ENCODE measurements at regions not wholly inside any gene's neighbourhood (a gene's known extent, or its start where the extent isn't known, plus 50 kb on each side); places are given as distances from the start of the nearest gene placed in this dataset.

DNA sequence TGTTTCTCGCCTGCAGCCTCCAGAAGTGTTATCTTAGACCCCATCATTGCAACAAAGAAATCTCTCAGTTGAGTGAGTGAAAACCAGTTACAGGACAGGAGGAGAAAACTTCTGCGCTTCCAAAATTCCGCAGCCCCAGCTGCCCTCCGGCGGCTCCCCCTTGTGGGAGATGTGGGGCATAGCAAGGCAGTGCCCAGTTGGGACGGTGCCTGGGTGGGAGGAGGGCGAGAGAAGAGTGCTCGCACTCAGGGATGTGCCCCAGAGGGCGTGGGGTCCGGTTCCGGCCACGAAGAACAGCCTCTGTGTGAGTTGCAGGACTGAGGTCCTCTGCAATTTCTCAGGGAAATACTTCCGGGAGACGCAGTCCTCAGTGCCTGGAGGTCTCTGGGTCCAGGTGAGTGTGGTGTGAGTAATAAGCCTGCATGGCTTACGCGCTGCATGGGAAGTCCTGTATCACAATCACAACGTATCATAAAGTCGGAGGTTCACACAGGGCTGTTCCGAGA lies 87.0 kb upstream of the BLID start:
- Histone ChIP-seq H3K4me1 (peaks cover 0 to 10% (median 5%) of the 10 kb centered on the region in 3 donors), H3K36me3 (no peaks in the 10 kb centered on the region), H3K27me3 (no peaks in the 10 kb centered on the region), H3K9me3 (no peaks in the 10 kb centered on the region), H3K27ac (no peak overlapping the region), H3K4me3 (no peak overlapping the region)
- DNase-seq = peak; percentile 30 to 88 (median 69)
- peak; percentile 86 to 96 (median 94) for ATAC-seq
- 12 to 20% methylated on average over 19 of the region's 19 CpGs for WGBS, 2 donors
- intact Hi-C loops (cut with DNase I) = loop anchor here in 2 of 3 donors (5.0 to 10.0 kb wide), 2 partner anchors 548 to 551 kb away; no protein-coding TSS in a partner anchor
- FAIRE-seq = no peak
- TF ChIP-seq, protein P1, sequence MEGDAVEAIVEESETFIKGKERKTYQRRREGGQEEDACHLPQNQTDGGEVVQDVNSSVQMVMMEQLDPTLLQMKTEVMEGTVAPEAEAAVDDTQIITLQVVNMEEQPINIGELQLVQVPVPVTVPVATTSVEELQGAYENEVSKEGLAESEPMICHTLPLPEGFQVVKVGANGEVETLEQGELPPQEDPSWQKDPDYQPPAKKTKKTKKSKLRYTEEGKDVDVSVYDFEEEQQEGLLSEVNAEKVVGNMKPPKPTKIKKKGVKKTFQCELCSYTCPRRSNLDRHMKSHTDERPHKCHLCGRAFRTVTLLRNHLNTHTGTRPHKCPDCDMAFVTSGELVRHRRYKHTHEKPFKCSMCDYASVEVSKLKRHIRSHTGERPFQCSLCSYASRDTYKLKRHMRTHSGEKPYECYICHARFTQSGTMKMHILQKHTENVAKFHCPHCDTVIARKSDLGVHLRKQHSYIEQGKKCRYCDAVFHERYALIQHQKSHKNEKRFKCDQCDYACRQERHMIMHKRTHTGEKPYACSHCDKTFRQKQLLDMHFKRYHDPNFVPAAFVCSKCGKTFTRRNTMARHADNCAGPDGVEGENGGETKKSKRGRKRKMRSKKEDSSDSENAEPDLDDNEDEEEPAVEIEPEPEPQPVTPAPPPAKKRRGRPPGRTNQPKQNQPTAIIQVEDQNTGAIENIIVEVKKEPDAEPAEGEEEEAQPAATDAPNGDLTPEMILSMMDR (IDR thresholded peaks at IDR 0.05) = peak; percentile 90 to 95 (median 93)

DNA sequence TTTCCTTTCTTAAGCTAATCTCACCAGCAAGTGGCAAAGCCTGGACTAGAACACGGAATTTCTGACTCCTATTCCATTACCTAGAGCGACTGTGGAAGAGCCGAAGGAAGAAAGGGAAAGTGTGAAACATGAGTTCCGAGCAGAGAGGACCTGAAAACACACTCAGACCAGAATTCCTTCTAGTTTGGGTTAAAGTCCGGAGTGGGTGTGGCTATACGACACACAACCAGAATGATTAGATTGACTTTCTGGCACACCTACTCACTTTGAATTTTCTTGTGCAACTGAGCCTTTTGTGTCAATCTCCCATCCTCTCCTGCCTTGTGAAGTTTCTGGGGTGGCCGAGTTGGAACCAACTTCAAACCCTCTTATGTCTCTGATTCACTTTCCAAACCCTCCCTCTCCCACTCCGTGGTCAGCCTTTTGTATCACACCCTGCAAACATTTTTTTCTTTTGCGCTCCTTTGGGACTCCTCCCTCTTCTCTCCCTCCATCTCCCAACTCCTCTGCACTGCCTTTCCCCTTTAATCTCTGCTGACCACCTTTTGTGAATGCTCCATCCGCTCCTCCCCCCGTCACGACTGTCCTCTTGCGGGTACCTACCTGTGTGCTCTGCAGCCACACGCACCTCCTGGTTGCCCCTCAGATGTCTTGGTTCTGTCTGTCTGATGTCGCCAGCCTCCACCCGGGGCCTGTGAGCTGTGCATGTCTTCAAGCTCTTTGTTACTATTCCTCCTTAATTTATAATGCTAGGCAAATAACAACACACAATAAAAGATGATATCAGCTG lies 86.3 kb upstream of the BLID start:
- Histone ChIP-seq H3K36me3 (no peaks in the 10 kb centered on the region), H3K4me1 (peaks cover 0 to 10% (median 5%) of the 10 kb centered on the region in 3 donors), H3K9me3 (no peaks in the 10 kb centered on the region), H3K4me3 (peak overlapping the region in 2 of 4 donors; percentile 4 to 5), H3K27ac (no peak overlapping the region), H3K27me3 (no peaks in the 10 kb centered on the region)
- FAIRE-seq (no peak), ATAC-seq (peak; percentile 68 to 88 (median 72)), DNase-seq (peak in 1 of 6 donors; percentile 39)
- 22 to 26% methylated on average over 16 of the region's 16 CpGs for WGBS, 2 donors
- TF ChIP-seq, protein P1 (IDR thresholded peaks at IDR 0.05) = no peak
- intact Hi-C loops (cut with DNase I) = loop anchor here in 2 of 3 donors (5.0 to 10.0 kb wide), 2 partner anchors 548 to 550 kb away; no protein-coding TSS in a partner anchor

DNA sequence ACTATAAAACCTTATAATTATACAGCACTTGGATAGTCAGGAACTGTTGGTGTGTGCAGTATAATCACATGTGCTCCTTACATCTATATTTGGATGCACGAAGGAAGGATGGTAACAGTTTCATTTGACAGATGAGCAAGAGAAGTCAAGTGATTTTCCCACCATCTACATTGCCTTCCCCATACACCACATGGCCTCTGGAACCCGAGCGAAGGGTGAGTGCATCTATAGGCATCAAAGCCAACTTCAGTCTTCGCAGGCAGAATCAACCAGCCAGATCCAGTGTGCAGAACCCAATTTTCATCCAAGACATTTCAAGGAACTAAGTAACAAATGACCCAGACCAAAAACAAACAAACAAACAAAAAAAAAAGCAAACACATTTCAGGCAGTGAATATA lies 85.1 kb upstream of the BLID start:
- H3K4me1 ChIP-seq = peaks cover 0 to 10% (median 5%) of the 10 kb centered on the region in 3 donors
- H3K27ac ChIP-seq = no peak overlapping the region
- H3K9me3 ChIP-seq = no peaks in the 10 kb centered on the region
- no peaks in the 10 kb centered on the region for H3K36me3 ChIP-seq
- WGBS, 2 donors = 88 to 91% methylated on average over 4 of the region's 4 CpGs
- FAIRE-seq (no peak), ATAC-seq (no peak), DNase-seq (no peak)
- H3K27me3 ChIP-seq = no peaks in the 10 kb centered on the region
- intact Hi-C loops (cut with DNase I) = loop anchor here in 2 of 3 donors (5.0 to 10.0 kb wide), 2 partner anchors 546 to 549 kb away; no protein-coding TSS in a partner anchor
- TF ChIP-seq, protein P1 (IDR thresholded peaks at IDR 0.05) = no peak
- no peak overlapping the region for H3K4me3 ChIP-seq

DNA sequence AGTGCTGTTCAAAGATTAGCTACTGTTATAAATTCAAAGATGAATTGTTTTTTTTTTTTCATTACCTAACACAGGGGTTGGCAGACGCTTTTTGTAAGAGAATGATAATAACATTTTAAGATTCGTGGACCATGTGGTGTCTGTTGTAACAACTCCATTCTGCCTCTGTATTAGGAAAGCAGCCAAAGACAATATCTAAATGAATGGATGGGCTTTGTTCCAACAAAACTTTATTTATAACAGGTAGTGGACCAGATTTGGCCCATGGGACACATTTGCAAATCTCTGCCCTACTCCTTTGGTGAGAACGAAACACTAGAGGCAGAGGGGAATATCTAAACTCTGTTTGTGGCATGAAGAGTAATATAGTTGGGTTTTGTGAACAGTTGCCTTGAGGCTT lies 83.6 kb upstream of the BLID start:
- Histone ChIP-seq H3K27me3 (no peaks in the 10 kb centered on the region), H3K27ac (no peak overlapping the region), H3K36me3 (no peaks in the 10 kb centered on the region), H3K4me3 (no peak overlapping the region), H3K9me3 (no peaks in the 10 kb centered on the region), H3K4me1 (peaks cover 0 to 10% (median 5%) of the 10 kb centered on the region in 3 donors)
- WGBS, 2 donors = 60 to 70% methylated on average over 3 of the region's 3 CpGs
- FAIRE-seq (no peak), DNase-seq (no peak), ATAC-seq (no peak)
- TF ChIP-seq, protein P1 (IDR thresholded peaks at IDR 0.05) = no peak
- intact Hi-C loops (cut with DNase I) = loop anchor here in 2 of 3 donors (5.0 to 10.0 kb wide), 2 partner anchors 545 to 547 kb away; no protein-coding TSS in a partner anchor
